ENCODE measurements at regions not wholly inside any gene's neighbourhood (a gene's known extent, or its start where the extent isn't known, plus 50 kb on each side); places are given as distances from the start of the nearest gene placed in this dataset.

DNA sequence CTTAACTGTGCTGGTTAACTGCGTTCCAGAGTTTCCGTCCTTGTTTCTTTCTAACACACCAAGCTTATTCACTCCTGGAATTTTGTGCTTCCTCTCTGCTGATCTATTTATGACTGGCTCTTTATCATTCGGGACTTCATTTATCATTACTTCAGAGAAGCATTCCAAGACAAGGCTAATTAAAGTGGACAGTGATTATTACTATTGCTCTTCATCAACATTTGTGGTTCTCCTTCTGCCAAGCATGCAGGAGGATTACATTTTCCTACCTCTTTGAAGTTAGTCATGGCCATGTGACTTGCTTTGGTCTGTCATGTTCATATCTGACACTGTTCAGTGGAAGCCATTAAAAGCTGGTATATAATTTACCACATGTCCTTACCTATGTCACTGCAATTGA lies 172.4 kb upstream of the AGR3 start:
- Mint-ChIP-seq H3K4me1 (peaks cover 10% of the 10 kb centered on the region), H3K27ac (no peak overlapping the region), H3K27me3 (ENCODE audit: low read depth) (peaks cover 2% of the 10 kb centered on the region), H3K36me3 (peaks cover 5% of the 10 kb centered on the region), H3K9me3 (peaks cover 19% of the 10 kb centered on the region), H3K4me3 (no peak overlapping the region)
- TF ChIP-seq CTCF (IDR thresholded peaks at IDR 0.05; ENCODE audit: unreplicated experiment), result no peak
- DNase-seq (ENCODE audit: low spot score in 2 of 2, unreplicated experiment in 2 of 2), result no peak

GRCh38 chr7:17054836-17055235 lies 173.1 kb upstream of the AGR3 start:
- Mint-ChIP-seq H3K27ac (no peak overlapping the region), H3K4me1 (peaks cover 10% of the 10 kb centered on the region), H3K36me3 (peaks cover 5% of the 10 kb centered on the region), H3K4me3 (no peak overlapping the region), H3K27me3 (ENCODE audit: low read depth) (peaks cover 2% of the 10 kb centered on the region), H3K9me3 (peaks cover 19% of the 10 kb centered on the region)
- no peak for TF ChIP-seq CTCF (IDR thresholded peaks at IDR 0.05; ENCODE audit: unreplicated experiment)
- DNase-seq (ENCODE audit: low spot score in 2 of 2, unreplicated experiment in 2 of 2), result no peak

DNA sequence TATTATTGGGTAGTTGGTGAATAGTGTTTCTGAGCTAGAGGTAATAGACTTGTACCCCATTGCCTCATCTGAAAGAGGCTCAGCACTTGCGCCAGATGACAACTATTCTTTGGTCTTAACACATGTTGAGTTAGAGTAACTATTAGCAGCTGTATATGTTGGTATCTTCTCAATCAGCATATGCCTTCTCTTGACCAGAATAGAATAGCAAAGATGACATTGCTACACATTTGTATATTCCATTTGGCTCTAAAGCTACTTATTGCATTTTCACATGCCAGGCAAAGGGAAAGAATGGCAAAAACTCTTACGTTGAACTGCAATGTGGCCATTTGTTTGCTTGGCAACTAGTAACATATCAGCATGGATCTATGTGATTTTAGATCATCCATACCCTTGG lies 173.8 kb upstream of the AGR3 start:
- no peak for DNase-seq (ENCODE audit: low spot score in 2 of 2, unreplicated experiment in 2 of 2)
- no peak overlapping the region for H3K27ac Mint-ChIP-seq
- TF ChIP-seq CTCF (IDR thresholded peaks at IDR 0.05; ENCODE audit: unreplicated experiment), result no peak
- H3K36me3 Mint-ChIP-seq, result peaks cover 5% of the 10 kb centered on the region
- peaks cover 10% of the 10 kb centered on the region for H3K4me1 Mint-ChIP-seq
- peaks cover 2% of the 10 kb centered on the region for H3K27me3 Mint-ChIP-seq (ENCODE audit: low read depth)
- H3K4me3 Mint-ChIP-seq, result no peak overlapping the region
- peaks cover 19% of the 10 kb centered on the region for H3K9me3 Mint-ChIP-seq

DNA sequence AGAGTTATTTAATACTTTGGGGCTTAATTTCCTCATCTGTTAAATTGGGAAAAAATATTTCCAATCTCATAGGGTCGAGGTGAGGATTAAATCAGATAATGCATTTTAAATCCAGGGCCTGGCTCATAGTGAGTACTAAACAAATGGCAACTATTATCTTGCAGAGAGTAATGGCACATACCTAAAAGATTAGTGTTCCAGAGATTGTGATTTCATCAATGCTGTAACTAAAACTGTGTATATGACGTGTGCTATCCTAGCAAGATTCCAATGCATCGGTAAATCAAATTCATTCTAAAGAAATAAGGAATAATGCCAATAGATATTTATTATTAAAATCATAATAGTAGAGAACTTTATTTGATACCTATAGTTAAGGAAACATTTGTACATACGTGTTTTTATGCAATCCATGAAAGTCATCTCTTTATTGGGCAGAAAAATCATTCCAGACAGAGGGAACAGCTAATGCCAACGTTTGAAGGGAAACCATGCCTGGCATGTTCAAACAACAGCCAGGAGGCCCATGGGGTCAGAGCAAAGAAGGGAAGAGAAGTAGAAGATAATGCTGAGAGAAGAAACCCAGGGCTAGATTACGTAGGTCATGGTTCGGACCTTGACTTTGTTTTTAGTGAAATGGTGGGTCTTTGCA lies 174.8 kb upstream of the AGR3 start:
- Mint-ChIP-seq H3K9me3 (peaks cover 19% of the 10 kb centered on the region), H3K27ac (no peak overlapping the region), H3K4me1 (peaks cover 14% of the 10 kb centered on the region), H3K36me3 (peaks cover 5% of the 10 kb centered on the region), H3K27me3 (ENCODE audit: low read depth) (peaks cover 2% of the 10 kb centered on the region), H3K4me3 (no peak overlapping the region)
- TF ChIP-seq CTCF (IDR thresholded peaks at IDR 0.05; ENCODE audit: unreplicated experiment), result no peak
- DNase-seq (ENCODE audit: low spot score in 2 of 2, unreplicated experiment in 2 of 2), result no peak

GRCh38 chr7:17057143-17057509 lies 175.3 kb upstream of the AGR3 start:
- no peak for DNase-seq (ENCODE audit: low spot score in 2 of 2, unreplicated experiment in 2 of 2)
- H3K4me3 Mint-ChIP-seq, result no peak overlapping the region
- peaks cover 5% of the 10 kb centered on the region for H3K36me3 Mint-ChIP-seq
- H3K27me3 Mint-ChIP-seq (ENCODE audit: low read depth), result peaks cover 2% of the 10 kb centered on the region
- H3K4me1 Mint-ChIP-seq, result peaks cover 17% of the 10 kb centered on the region
- no peak for TF ChIP-seq CTCF (IDR thresholded peaks at IDR 0.05; ENCODE audit: unreplicated experiment)
- no peak overlapping the region for H3K27ac Mint-ChIP-seq
- peaks cover 14% of the 10 kb centered on the region for H3K9me3 Mint-ChIP-seq

DNA sequence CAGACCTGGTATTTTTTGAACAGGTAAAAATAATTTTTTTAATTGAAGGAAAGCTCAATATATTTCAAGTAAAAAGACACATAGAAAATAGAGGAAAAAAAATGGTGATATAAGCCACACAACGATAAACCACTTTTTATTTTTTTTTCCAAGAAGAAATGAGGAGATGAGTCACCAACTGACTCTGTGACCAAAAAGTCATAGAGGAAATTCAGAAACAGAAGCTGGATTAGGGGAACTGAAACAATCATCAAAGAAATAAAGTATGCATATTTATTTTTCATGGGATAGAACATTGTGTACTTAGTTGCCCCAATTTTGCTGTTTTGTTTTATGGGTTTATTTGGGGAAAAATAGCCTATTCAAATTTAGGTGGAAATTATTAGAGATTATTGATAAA lies 176.8 kb upstream of the AGR3 start:
- peaks cover 24% of the 10 kb centered on the region for H3K4me1 Mint-ChIP-seq
- H3K27me3 Mint-ChIP-seq (ENCODE audit: low read depth), result peaks cover 2% of the 10 kb centered on the region
- TF ChIP-seq CTCF (IDR thresholded peaks at IDR 0.05; ENCODE audit: unreplicated experiment), result no peak
- H3K9me3 Mint-ChIP-seq, result peaks cover 4% of the 10 kb centered on the region
- peaks cover 2% of the 10 kb centered on the region for H3K36me3 Mint-ChIP-seq
- DNase-seq (ENCODE audit: low spot score in 2 of 2, unreplicated experiment in 2 of 2), result no peak
- no peak overlapping the region for H3K27ac Mint-ChIP-seq
- no peak overlapping the region for H3K4me3 Mint-ChIP-seq
